Right renal pelvis (tissue), 4 donors: ENCODE measurements at regions not wholly inside any gene's neighbourhood (a gene's known extent, or its start where the extent isn't known, plus 50 kb on each side); places are given as distances from the start of the nearest gene placed in this dataset.

Experiments used
- DNase-seq, 4 donors: peaks; one replicate each; pipeline ENCODE4 v3.0.0-alpha.2; 2013; ENCODE audit warnings: low read depth in 4 of 4, low spot score in 3 of 4, missing footprints in 1 of 4

GRCh38 chr2:207286106-207286505, 120.4 kb upstream of the KLF7 start:
- no peak for DNase-seq

- DNase-seq: no peak
Measured at GRCh38 chr2:207288628-207289027, 122.9 kb upstream of the KLF7 start.

DNA sequence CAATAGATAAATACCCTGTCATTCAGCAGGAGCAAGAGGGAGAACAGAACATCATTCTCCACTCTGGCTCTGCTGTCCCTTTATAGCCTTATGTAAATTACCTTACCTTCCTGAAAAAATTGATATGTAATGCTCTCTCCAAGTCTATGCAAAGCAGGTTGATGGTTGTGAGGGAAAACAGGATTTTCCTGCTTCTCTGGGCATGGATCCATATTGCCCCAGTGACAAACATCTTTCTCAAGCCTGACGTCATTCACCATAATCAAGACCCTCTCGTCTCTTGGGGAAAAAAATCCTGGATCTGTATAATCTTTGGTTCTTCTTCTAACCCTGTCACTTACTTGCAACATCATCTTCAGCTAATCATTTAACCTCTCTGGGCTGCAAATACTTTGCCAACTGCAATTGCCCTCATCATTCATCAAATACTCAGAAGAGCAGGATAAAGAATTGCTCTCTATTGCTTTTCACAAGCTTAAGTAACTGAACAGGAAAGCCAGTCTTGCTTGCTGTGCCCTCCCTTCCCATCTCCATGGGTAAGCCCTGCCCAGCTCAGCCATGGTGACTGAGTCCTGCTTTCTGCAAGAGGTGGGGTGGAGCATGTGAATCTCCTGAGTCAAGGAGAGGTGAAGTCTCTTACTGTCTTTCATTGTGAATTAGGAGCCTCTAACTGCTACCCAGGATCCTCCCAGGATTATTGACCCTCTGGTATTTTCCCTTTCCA, 123.7 kb upstream of the KLF7 start:
- DNase-seq: no peak

DNA sequence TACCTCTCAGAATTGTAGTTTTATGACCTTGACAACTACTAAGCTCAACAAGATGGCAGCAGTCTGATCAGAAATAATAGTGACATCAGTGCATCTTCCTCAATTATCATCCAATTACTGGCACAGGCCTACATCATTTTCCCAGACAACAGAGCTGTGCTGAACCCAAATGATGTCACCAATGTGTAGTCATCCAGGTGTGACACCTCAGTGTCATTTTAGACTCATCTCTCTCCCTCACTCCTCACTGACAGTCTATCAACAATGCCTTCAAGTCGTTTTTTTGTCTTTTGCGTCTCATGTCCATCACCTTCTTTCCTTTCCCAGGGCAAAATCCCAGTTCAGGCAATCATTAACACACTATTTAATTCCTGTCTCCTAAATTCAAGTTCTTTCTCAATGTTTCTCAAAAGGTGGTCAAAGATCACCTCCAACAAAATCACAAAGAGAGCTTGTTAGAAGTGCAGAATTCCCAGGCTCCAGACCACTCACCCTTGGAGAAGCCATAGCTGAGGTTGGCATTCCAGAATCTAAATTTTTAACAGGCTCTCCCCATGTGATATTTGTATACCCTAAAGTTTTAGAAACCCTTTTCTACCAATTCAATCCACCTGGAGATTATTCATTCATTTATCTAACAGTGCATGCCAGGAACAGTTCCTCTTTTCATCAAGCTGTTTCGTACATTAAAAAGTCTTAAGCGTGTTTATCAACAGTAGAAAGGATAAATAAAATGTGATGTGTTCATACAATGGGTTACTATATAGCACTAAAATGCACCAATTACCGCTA, 125.3 kb upstream of the KLF7 start:
- DNase-seq: no peak

- no peak for DNase-seq
Measured at GRCh38 chr2:207291625-207292252, 126.0 kb upstream of the KLF7 start.

DNA sequence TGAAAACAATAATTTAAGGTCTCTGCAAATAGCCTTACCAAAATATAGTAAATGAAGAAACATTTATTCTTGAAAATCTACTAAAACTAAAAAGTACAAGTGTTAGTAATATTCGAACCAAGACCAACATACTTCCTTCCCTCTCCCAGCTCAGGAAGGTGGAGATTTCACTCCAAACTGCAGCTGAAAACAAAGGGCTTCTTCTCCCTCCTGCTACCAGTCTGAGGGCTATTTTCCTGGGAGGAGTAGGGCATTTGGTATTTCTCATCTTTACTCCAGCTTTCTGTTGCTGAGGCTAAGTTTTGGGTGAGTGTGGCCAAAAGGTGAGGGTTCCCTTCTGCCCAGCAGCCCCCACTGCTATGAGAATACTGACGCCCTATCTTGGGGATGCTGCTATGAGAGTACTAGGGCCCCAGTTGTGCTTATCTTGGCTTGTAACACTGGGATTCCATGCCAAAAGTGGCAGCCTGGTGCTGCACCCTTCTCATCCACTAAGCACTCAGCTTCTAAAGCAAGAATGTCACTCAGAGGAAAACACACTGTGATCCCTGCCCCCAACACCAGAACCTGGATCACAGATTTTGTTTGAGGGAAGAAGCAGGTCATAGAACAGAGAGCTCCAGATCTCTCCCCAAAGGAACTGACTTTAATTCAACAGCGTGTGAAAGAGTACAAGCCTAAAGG, 130.7 kb upstream of the KLF7 start:
- DNase-seq: no peak

DNA sequence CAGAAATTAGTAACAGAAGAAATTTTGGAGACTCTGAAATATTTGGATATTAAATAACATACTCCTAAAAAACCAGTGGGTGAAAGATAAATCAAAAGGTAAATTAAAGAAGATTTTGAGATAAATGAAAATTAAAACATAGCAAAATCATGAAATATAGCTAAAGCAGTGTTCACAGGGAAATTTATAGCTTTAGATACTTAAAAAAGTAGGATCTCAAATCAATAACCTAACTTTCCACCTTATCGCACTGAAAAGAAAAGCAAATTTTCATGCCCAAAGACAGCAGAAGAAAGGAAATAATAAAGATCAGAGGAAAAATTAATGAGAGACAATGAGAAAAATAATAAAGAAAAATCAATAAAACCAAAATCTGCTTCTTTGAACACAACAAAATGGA, 135.1 kb upstream of the KLF7 start:
- no peak for DNase-seq

DNA sequence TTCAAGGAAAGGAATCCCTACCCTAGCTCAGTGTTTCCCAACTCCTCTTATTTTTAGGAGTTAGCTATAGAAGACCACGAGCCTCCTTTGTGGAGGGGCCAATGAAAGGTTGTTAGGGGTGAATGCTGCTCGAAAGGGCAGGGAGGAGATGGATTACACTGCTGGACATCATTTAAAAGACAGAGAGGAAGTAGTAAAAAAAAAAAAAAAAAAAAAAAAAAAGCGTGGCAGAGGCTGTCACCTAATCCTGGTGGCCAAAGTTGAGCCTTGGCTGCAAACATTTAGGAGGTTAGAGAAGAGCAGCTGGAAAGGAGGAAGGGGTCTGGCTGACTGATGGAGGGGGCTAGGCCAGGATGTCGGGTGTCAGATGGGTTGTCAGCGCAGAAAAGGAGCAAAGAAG, 139.0 kb upstream of the KLF7 start:
- DNase-seq: no peak

DNA sequence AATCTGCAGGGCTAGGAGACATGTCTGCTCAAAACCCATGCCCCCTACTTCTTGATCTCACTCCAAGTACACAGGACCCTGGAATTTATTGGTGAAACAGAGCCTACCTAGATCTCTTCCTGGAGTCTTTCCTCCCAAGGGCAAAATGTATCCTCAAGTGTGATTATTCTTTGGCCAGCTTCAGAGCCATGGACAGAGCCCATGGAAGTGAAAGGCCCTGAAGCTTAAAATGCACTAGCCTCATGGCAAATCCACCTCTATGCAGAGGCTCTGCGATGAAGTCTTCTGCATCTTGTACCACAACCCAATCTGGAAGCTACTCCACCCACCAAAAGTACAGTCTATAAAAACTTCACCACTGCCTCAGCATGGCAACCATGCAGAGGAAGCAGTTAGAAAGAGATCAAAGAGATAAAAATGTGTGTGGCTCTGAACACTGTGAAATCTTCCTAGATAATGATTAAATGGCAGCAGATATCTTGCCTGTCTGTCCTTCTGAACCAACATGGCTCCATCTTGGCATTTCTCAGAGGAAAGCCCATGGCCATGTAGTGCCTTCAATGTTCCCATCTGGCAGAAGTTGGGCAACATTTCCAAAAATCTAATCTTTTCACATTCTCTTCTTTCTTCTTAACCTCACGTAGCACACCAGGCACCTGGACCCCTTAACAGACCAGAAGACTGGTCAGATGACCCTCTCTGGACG, 142.9 kb upstream of the KLF7 start:
- DNase-seq: no peak

DNA sequence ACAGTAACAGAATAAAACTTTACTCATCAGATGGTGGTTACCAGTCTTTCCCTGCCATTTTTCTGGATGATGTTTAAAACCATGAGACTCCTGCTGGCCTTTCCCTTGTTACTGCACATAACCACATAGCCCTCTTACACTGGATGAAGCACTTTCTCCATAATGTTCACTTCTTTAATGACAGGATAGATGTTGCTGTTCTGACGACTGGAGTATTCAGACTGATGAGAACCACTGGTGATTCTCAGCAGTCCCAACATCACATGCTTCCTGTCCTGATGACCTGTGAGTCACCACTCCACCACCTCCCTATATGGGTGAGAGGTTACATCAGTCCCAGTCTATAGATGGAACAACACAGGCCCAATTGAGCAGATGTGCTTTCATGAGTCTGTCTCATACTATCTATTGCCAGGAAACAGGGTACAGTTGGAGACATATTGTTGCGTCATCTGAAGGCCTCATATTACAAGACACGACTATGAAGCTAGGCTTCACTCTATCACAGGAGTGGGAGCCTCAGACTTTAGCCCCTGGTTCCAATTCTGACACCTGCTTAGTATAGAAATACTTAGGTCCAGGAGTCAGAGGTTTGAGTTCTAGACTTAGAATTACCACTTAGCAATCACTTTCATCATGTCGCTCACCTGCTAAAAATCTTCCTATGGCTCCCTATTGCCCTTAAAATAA, 145.7 kb upstream of the KLF7 start:
- no peak for DNase-seq

- DNase-seq: no peak
Measured at GRCh38 chr2:207312006-207312356, 146.2 kb upstream of the KLF7 start.

DNA sequence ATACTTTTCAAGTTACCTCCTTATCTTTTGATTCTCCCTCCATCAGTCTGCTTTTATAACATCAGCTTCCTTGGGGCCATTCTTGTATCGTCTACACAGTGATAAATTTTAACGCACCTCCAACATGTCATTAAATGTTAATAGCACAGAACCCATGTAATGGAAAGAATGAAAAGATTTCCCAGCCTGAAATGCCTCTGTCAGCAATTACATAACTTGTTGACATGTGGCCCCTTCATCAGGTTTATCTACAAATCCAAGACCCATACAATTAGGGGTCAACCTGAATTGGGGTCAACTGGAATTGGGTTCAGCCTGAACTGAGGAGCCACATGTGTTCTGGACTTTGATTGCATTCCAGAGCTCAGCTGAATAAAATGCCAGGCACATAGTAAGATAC, 148.2 kb upstream of the KLF7 start:
- DNase-seq: no peak

- no peak for DNase-seq
Measured at GRCh38 chr2:207315131-207315530, 149.4 kb upstream of the KLF7 start.

DNA sequence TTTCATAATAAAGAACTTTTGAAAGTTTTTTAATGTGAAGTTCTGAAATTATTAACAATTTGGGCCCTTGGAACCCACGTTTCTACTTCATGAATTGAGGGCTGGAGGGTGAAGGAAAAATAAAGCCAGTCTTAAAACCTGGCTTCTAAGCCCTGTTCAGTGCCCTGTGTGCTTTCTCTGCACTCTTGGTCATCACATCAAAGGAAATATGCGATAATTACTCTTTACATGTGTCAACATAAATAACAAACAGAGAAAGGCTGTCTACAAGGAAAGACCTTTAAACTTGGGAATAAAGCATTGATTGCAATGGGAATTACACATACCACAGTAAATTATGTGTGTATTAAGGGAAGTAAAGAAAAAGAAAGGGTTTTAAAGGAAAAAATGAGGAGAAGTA, 150.7 kb upstream of the KLF7 start:
- DNase-seq: no peak

GRCh38 chr2:207316906-207317305, 151.2 kb upstream of the KLF7 start:
- no peak for DNase-seq

- DNase-seq: no peak
Measured at GRCh38 chr2:207317378-207317984, 151.7 kb upstream of the KLF7 start.

DNA sequence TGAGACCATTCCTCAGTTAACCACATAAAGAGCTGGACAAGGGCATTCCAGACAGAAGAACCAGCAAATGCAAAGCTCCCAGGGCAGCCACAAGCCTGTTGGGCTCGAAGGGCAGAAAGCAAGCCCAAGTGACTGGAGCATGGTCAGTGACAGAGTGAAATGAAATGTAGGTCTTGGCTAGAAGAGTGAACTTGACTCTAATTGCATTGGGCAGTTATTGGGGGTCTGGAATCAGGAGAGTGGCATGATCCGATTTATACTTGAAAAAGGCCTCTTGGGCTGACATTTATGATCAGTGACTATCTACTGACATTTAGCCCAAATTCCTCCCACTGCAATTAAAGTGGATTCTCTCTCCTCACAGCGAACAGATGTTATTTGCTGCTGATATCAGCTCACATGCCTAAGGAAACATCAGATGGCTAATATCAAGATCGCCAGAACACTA, 152.5 kb upstream of the KLF7 start:
- DNase-seq: no peak

- no peak for DNase-seq
Measured at GRCh38 chr2:207319316-207319715, 153.6 kb upstream of the KLF7 start.

- DNase-seq: no peak
Measured at GRCh38 chr2:207320381-207321159, 154.8 kb upstream of the KLF7 start.
